ENCODE measurements at regions not wholly inside any gene's neighbourhood (a gene's known extent, or its start where the extent isn't known, plus 50 kb on each side); places are given as distances from the start of the nearest gene placed in this dataset.

- TF ChIP-seq ATF3 (IDR thresholded peaks at IDR 0.05) = no peak
- no peak for TF ChIP-seq ATF3 (CRISPR knock-in tag; conservative IDR thresholded peaks at IDR 0.05)
- TF ChIP-seq HIVEP1 (CRISPR knock-in tag; IDR thresholded peaks at IDR 0.05) = no peak
- TF ChIP-seq AFF4 (CRISPR knock-in tag; IDR thresholded peaks at IDR 0.05) = no peak
- TF ChIP-seq MAZ (CRISPR knock-in tag; conservative IDR thresholded peaks at IDR 0.05 in 1 of 2, IDR thresholded peaks at IDR 0.05 in 1 of 2) = peak in 1 of 2 experiments; percentile 41; a peak in 1 of 4 replicates
- no peak for TF ChIP-seq GTF2B (IDR thresholded peaks at IDR 0.05; ENCODE audit: extremely low read depth, insufficient read length)
- no peak for TF ChIP-seq CXXC5 (CRISPR knock-in tag; IDR thresholded peaks at IDR 0.05)
- TF ChIP-seq SAP30 (IDR thresholded peaks at IDR 0.05; ENCODE audit: borderline replicate concordance, insufficient read depth, low read depth, low read length, poor library complexity, severe bottlenecking) = no peak
- no peak for TF ChIP-seq HLTF (IDR thresholded peaks at IDR 0.05)
- no peak for TF ChIP-seq TBP (optimal IDR thresholded peaks at IDR 0.05; ENCODE audit: low read depth, low read length)
- TF ChIP-seq SIRT6 (IDR thresholded peaks at IDR 0.05; ENCODE audit: low read depth, low read length) = no peak
- TF ChIP-seq KDM5B (IDR thresholded peaks at IDR 0.05; ENCODE audit: insufficient replicate concordance, low read depth, low read length) = no peak
- no peak for TF ChIP-seq MEF2D (tag; conservative IDR thresholded peaks at IDR 0.05; ENCODE audit: low read depth)
- 0 out of 4 replicates have a peak, but pooled peaks of 1 of the 2 experiments have one; percentile 27 for TF ChIP-seq SRF (CRISPR knock-in tag; IDR thresholded peaks at IDR 0.05)
- TF ChIP-seq PTTG1 (tag; IDR thresholded peaks at IDR 0.05; ENCODE audit: low read depth) = no peak
- TF ChIP-seq NCOA6 (IDR thresholded peaks at IDR 0.05) = no peak
- TF ChIP-seq ZNF740 (CRISPR knock-in tag; IDR thresholded peaks at IDR 0.05) = no peak
- no peak for TF ChIP-seq ZNF740 (tag; IDR thresholded peaks at IDR 0.05)
- TF ChIP-seq RCOR1 (IDR thresholded peaks at IDR 0.05; ENCODE audit: borderline replicate concordance in 1 of 2, low read depth in 2 of 2, low read length in 2 of 2) = no peak
- no peak for TF ChIP-seq JUNB (CRISPR knock-in tag; conservative IDR thresholded peaks at IDR 0.05)
- TF ChIP-seq LARP7 (IDR thresholded peaks at IDR 0.05) = no peak
- TF ChIP-seq ELF1 (tag; IDR thresholded peaks at IDR 0.05) = no peak
- TF ChIP-seq PYGO2 (tag; IDR thresholded peaks at IDR 0.05) = no peak
These were observed 208.8 kb downstream of the RNF144B start (continued) for GRCh38 chr6:18595774-18596530.
